Thyroid gland (tissue), 4 donors: ENCODE measurements at regions not wholly inside any gene's neighbourhood (a gene's known extent, or its start where the extent isn't known, plus 50 kb on each side); places are given as distances from the start of the nearest gene placed in this dataset.

Source experiments
- POLR2A ChIP-seq, 2 donors: fragments of 450-650 bp; IDR thresholded peaks; one replicate each; pipeline ENCODE4 v1.6.1; 2017; ENCODE audit warnings: antibody characterized with exemption in 2 of 2, mild to moderate bottlenecking in 2 of 2, moderate library complexity in 1 of 2
- TF ChIP-seq, protein P1 (sequence below), 6 experiments: fragments of 200-600 bp in 3 of 6; fragments of 450-650 bp in 3 of 6; sonication (generic) in 3 of 6; IDR thresholded peaks; one replicate each; pipeline ENCODE4 v1.5.1; 2016 to 2019; ENCODE audit warnings: antibody characterized with exemption in 6 of 6, mild to moderate bottlenecking in 2 of 6, inconsistent platforms in 1 of 6, moderate library complexity in 1 of 6

DNA sequence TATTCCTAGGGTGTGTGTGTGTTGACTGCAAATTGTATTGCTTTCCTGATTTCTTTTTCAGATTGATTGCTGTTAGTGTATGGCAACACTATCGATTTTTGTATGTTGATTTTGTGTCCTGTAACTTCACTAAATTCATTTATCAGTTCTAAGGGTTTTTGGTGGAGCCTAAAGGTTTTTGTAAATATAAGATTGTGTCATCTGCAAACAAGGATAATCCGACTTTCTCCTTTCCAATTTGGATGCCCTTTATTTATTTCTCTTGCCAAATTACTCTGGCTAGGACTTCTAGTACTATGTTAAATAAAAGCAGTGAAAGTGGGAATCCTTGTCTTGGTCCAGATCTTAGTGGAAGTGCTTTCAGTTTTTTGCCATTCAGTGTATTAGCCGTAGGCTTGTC, 340.9 kb upstream of the KLF4 start:
- TF ChIP-seq, protein P1, sequence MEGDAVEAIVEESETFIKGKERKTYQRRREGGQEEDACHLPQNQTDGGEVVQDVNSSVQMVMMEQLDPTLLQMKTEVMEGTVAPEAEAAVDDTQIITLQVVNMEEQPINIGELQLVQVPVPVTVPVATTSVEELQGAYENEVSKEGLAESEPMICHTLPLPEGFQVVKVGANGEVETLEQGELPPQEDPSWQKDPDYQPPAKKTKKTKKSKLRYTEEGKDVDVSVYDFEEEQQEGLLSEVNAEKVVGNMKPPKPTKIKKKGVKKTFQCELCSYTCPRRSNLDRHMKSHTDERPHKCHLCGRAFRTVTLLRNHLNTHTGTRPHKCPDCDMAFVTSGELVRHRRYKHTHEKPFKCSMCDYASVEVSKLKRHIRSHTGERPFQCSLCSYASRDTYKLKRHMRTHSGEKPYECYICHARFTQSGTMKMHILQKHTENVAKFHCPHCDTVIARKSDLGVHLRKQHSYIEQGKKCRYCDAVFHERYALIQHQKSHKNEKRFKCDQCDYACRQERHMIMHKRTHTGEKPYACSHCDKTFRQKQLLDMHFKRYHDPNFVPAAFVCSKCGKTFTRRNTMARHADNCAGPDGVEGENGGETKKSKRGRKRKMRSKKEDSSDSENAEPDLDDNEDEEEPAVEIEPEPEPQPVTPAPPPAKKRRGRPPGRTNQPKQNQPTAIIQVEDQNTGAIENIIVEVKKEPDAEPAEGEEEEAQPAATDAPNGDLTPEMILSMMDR (IDR thresholded peaks at IDR 0.05), result no peak
- no peak for TF ChIP-seq POLR2A (IDR thresholded peaks at IDR 0.05)
